Immature natural killer cell (primary cell): ENCODE measurements at regions not wholly inside any gene's neighbourhood (a gene's known extent, or its start where the extent isn't known, plus 50 kb on each side); places are given as distances from the start of the nearest gene placed in this dataset.
"Not testable (repeated sequence)": the region's sequence is repeated elsewhere in the genome, so short reads cannot be mapped to it uniquely, and the experiment has no call there.

Experiments used
- DNase-seq, 3 donors: peaks; one replicate each; pipeline ENCODE4 v3.0.0; 2022; ENCODE audit warnings: mixed read lengths in 1 of 3
- H3K27ac Mint-ChIP-seq, 6 donors: one replicate each; pipeline ENCODE4 v1.8.0; 2020; ENCODE audit warnings: mixed read lengths in 6 of 6, mild to moderate bottlenecking in 5 of 6, inconsistent platforms in 4 of 6, moderate library complexity in 3 of 6
- H3K27me3 Mint-ChIP-seq, 3 donors: one replicate each; pipeline ENCODE4 v1.8.0; 2020 to 2021; ENCODE audit warnings: low read depth in 3 of 3, mild to moderate bottlenecking in 3 of 3, mixed read lengths in 3 of 3, moderate library complexity in 3 of 3, inconsistent platforms in 1 of 3
- H3K36me3 Mint-ChIP-seq, 3 donors: one replicate each; pipeline ENCODE4 v1.8.0; 2020; ENCODE audit warnings: mixed read lengths in 3 of 3, inconsistent platforms in 2 of 3, mild to moderate bottlenecking in 2 of 3
- H3K4me1 Mint-ChIP-seq, 2 donors: one replicate each; pipeline ENCODE4 v1.8.0; 2020; ENCODE audit warnings: inconsistent platforms in 2 of 2, mild to moderate bottlenecking in 2 of 2, mixed read lengths in 2 of 2, moderate library complexity in 1 of 2
- H3K4me3 Mint-ChIP-seq, 5 donors: one replicate each; pipeline ENCODE4 v1.8.0; 2020; ENCODE audit warnings: mild to moderate bottlenecking in 5 of 5, mixed read lengths in 5 of 5, inconsistent platforms in 3 of 5, moderate library complexity in 3 of 5
- H3K9me3 Mint-ChIP-seq, 6 donors: one replicate each; pipeline ENCODE4 v1.8.0; 2020; ENCODE audit warnings: mild to moderate bottlenecking in 6 of 6, mixed read lengths in 6 of 6, inconsistent platforms in 4 of 6, moderate library complexity in 3 of 6

DNA sequence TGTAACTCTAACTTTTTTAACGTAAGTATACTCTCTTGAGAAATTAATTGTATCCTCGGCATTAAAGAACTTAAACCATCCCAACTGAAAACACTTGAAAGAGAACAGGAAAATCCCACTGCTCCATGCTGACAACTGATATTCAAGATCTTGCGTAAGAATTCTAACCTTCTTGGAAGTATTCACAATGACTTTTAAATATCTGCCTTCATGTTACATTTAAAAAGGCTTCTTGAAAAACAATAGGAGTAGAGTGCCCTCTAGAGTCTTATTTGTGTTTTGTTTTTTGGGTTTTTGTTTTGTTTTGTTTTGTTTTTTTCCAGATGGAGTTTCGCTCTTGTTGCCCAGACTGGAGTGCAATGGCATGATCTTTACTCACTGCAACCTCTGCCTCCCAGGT lies 65.4 kb upstream of the DNAJC10 start:
- H3K27me3 Mint-ChIP-seq = peaks cover 0 to 2% (median 0%) of the 10 kb centered on the region in 3 donors
- H3K4me1 Mint-ChIP-seq = no peaks in the 10 kb centered on the region
- H3K36me3 Mint-ChIP-seq = no peaks in the 10 kb centered on the region
- DNase-seq = no peak
- H3K9me3 Mint-ChIP-seq = peaks cover 0 to 3% (median 0%) of the 10 kb centered on the region in 6 donors
- no peak overlapping the region for H3K4me3 Mint-ChIP-seq
- H3K27ac Mint-ChIP-seq = no peak overlapping the region

GRCh38 chr2:182652326-182652725 lies 63.7 kb upstream of the DNAJC10 start:
- Mint-ChIP-seq H3K27me3 (peaks cover 0 to 2% (median 0%) of the 10 kb centered on the region in 3 donors), H3K4me3 (no peak overlapping the region), H3K36me3 (no peaks in the 10 kb centered on the region), H3K9me3 (peaks cover 0 to 3% (median 0%) of the 10 kb centered on the region in 6 donors), H3K4me1 (no peaks in the 10 kb centered on the region), H3K27ac (no peak overlapping the region)
- DNase-seq = no peak

- Mint-ChIP-seq H3K27me3 (peaks cover 0 to 2% (median 0%) of the 10 kb centered on the region in 3 donors), H3K4me3 (no peak overlapping the region), H3K4me1 (no peaks in the 10 kb centered on the region), H3K27ac (no peak overlapping the region), H3K9me3 (peaks cover 0 to 3% (median 0%) of the 10 kb centered on the region in 6 donors), H3K36me3 (no peaks in the 10 kb centered on the region)
- DNase-seq = no peak
Measured at GRCh38 chr2:182655750-182656149, 60.3 kb upstream of the DNAJC10 start.

- no peaks in the 10 kb centered on the region for H3K9me3 Mint-ChIP-seq
- H3K4me3 Mint-ChIP-seq = no peak overlapping the region
Measured at GRCh38 chr2:182664212-182664611, 51.8 kb upstream of the DNAJC10 start.

DNA sequence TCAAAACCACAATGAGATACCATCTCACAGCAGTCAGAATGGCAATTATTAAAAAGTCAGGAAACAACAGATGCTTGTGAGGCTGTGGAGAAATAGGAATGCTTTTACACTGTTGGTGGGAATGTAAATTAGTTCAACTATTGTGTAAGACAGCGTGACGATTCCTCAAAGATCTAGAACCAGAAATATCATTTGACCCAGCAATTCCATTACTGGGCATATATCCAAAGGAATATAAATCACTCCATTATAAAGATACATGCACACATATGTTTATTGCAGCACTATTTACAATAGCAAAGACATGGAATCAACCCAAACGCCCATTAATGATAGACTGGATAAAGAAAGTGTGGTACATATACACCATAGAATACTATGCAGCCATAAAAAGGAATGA lies 50.6 kb upstream of the DNAJC10 start:
- not testable (repeated sequence) for H3K36me3 Mint-ChIP-seq, H3K4me1 Mint-ChIP-seq, H3K9me3 Mint-ChIP-seq, H3K4me3 Mint-ChIP-seq, DNase-seq, H3K27me3 Mint-ChIP-seq, H3K27ac Mint-ChIP-seq

More at GRCh38 chr2:182664212-182664611, 51.8 kb upstream of the DNAJC10 start:
- H3K27me3 Mint-ChIP-seq = peaks cover 1 to 4% (median 3%) of the 10 kb centered on the region in 3 donors
- H3K27ac Mint-ChIP-seq = no peak overlapping the region
- no peaks in the 10 kb centered on the region for H3K4me1 Mint-ChIP-seq
- H3K36me3 Mint-ChIP-seq = no peaks in the 10 kb centered on the region
- no peak for DNase-seq
